WTC11 (cell line): ENCODE measurements at regions not wholly inside any gene's neighbourhood (a gene's known extent, or its start where the extent isn't known, plus 50 kb on each side); places are given as distances from the start of the nearest gene placed in this dataset.

Source experiments
- ATAC-seq: fragments of 200-7000 bp; cut with Tn5 transposase; 2 replicates; pipeline ENCODE4 v1.10.0; 2021; ENCODE audit warnings: mild to moderate bottlenecking, moderate library complexity
- CTCF ChIA-PET: fragments of 300-600 bp; sonication (Branson Sonifier 250); formaldehyde crosslinking; loops from one replicate; lab custom pipeline; 2021; ENCODE audit warnings: antibody characterized with exemption; lab: Charles Lee
- POLR2A ChIA-PET: fragments of 350-600 bp; sonication (Branson Sonifier 250); formaldehyde crosslinking; loops from one replicate; lab custom pipeline; 2021; ENCODE audit warnings: antibody characterized with exemption; lab: Charles Lee
- DNase-seq: peaks from one replicate; pipeline ENCODE4 v3.0.0; 2021; ENCODE audit warnings: low spot score
- H3K27ac Mint-ChIP-seq: 2 replicates; pipeline ENCODE4 v1.8.0; 2021; ENCODE audit warnings: mixed read lengths
- H3K27me3 Mint-ChIP-seq: 2 replicates; pipeline ENCODE4 v1.8.0; 2021; ENCODE audit warnings: low read depth, mild to moderate bottlenecking, moderate library complexity, mixed read lengths
- H3K36me3 Mint-ChIP-seq: 2 replicates; pipeline ENCODE4 v1.8.0; 2021; ENCODE audit warnings: mixed read lengths
- H3K4me1 Mint-ChIP-seq: 2 replicates; pipeline ENCODE4 v1.8.0; 2022; ENCODE audit warnings: mixed read lengths
- H3K4me3 Mint-ChIP-seq: 2 replicates; pipeline ENCODE4 v1.8.0; 2021; ENCODE audit warnings: mild to moderate bottlenecking, moderate library complexity, mixed read lengths
- H3K9me3 Mint-ChIP-seq: 2 replicates; pipeline ENCODE4 v1.8.0; 2021; ENCODE audit warnings: mixed read lengths
- ATF1 ChIP-seq: sonication (generic); formaldehyde crosslinking; IDR thresholded peaks from 2 replicates; pipeline ENCODE4 v1.8.1; 2023; ENCODE audit warnings: mild to moderate bottlenecking, moderate library complexity, missing genetic modification reagents
- CBFB ChIP-seq: sonication (generic); formaldehyde crosslinking; IDR thresholded peaks from 2 replicates; pipeline ENCODE4 v1.8.1; 2022; ENCODE audit warnings: mild to moderate bottlenecking, low read depth, missing genetic modification reagents
- ETV6 ChIP-seq: sonication (generic); formaldehyde crosslinking; IDR thresholded peaks from 2 replicates; pipeline ENCODE4 v1.8.1; 2022; ENCODE audit warnings: mild to moderate bottlenecking, missing genetic modification reagents
- GABPB1 ChIP-seq: sonication (generic); formaldehyde crosslinking; IDR thresholded peaks from 2 replicates; pipeline ENCODE4 v1.8.1; 2023; ENCODE audit warnings: mild to moderate bottlenecking, missing genetic modification reagents
- IRF2 ChIP-seq: sonication (generic); formaldehyde crosslinking; IDR thresholded peaks from 2 replicates; pipeline ENCODE4 v1.8.0; 2022; ENCODE audit warnings: low read depth, missing genetic modification reagents, borderline replicate concordance
- MXD4 ChIP-seq: fragments of 250-450 bp; sonication (Bioruptor Pico); IDR thresholded peaks from 2 replicates; pipeline ENCODE4 v1.8.0; 2021; ENCODE audit warnings: mild to moderate bottlenecking, moderate library complexity, borderline replicate concordance
- NR1H2 ChIP-seq: sonication (generic); formaldehyde crosslinking; IDR thresholded peaks from 2 replicates; pipeline ENCODE4 v1.9.0; 2021; ENCODE audit warnings: mild to moderate bottlenecking, moderate library complexity, missing genetic modification reagents
- SMAD3 ChIP-seq: sonication (generic); formaldehyde crosslinking; IDR thresholded peaks from 2 replicates; pipeline ENCODE4 v1.8.0; 2022; ENCODE audit warnings: missing genetic modification reagents, mild to moderate bottlenecking, borderline replicate concordance
- TF ChIP-seq, protein P1 (sequence below): fragments of 200-600 bp; IDR thresholded peaks from 2 replicates; pipeline ENCODE4 v1.8.0; 2022; ENCODE audit warnings: antibody characterized with exemption
- TF ChIP-seq, protein P2 (sequence below): fragments of 250-450 bp; sonication (Bioruptor Pico); IDR thresholded peaks from 2 replicates; pipeline ENCODE4 v1.9.0; 2021; ENCODE audit warnings: mild to moderate bottlenecking, borderline replicate concordance
- TF ChIP-seq, protein P3 (sequence below): sonication (generic); formaldehyde crosslinking; IDR thresholded peaks from 2 replicates; pipeline ENCODE4 v1.8.1; 2022; ENCODE audit warnings: low read depth, missing genetic modification reagents, borderline replicate concordance
- TF ChIP-seq, protein P4 (sequence below): sonication (generic); formaldehyde crosslinking; IDR thresholded peaks from 2 replicates; pipeline ENCODE4 v1.8.0; 2022; ENCODE audit warnings: missing genetic modification reagents
- TF ChIP-seq, protein P5 (sequence below): sonication (generic); formaldehyde crosslinking; IDR thresholded peaks from 2 replicates; pipeline ENCODE4 v1.8.1; 2023; ENCODE audit warnings: mild to moderate bottlenecking, missing genetic modification reagents, moderate library complexity

DNA sequence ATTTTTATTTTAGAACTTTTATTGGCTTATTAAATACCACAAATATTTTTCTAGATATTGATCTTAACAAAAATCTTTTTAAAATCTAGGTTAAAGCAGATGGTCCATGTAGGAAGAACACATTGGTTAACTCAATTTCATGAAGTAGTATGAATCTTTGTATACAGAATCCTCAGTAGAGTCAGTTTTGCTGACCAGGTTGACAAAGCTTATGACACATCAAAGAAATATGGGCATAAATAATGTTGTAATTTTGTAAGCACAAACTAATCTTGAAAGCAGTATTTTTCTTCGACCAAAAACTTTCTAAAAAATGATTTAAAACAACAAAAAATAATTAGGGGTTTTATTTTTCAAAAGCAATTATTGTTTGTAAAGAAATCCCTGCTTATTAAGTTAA is 479.3 kb upstream of the PCDH10 start:
- TF ChIP-seq, protein P1, sequence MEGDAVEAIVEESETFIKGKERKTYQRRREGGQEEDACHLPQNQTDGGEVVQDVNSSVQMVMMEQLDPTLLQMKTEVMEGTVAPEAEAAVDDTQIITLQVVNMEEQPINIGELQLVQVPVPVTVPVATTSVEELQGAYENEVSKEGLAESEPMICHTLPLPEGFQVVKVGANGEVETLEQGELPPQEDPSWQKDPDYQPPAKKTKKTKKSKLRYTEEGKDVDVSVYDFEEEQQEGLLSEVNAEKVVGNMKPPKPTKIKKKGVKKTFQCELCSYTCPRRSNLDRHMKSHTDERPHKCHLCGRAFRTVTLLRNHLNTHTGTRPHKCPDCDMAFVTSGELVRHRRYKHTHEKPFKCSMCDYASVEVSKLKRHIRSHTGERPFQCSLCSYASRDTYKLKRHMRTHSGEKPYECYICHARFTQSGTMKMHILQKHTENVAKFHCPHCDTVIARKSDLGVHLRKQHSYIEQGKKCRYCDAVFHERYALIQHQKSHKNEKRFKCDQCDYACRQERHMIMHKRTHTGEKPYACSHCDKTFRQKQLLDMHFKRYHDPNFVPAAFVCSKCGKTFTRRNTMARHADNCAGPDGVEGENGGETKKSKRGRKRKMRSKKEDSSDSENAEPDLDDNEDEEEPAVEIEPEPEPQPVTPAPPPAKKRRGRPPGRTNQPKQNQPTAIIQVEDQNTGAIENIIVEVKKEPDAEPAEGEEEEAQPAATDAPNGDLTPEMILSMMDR = no peak
- TF ChIP-seq GABPB1 (CRISPR knock-in tag) (no peak), ETV6 (CRISPR knock-in tag) (no peak), MXD4 (CRISPR knock-in tag) (no peak)
- TF ChIP-seq, protein P2, sequence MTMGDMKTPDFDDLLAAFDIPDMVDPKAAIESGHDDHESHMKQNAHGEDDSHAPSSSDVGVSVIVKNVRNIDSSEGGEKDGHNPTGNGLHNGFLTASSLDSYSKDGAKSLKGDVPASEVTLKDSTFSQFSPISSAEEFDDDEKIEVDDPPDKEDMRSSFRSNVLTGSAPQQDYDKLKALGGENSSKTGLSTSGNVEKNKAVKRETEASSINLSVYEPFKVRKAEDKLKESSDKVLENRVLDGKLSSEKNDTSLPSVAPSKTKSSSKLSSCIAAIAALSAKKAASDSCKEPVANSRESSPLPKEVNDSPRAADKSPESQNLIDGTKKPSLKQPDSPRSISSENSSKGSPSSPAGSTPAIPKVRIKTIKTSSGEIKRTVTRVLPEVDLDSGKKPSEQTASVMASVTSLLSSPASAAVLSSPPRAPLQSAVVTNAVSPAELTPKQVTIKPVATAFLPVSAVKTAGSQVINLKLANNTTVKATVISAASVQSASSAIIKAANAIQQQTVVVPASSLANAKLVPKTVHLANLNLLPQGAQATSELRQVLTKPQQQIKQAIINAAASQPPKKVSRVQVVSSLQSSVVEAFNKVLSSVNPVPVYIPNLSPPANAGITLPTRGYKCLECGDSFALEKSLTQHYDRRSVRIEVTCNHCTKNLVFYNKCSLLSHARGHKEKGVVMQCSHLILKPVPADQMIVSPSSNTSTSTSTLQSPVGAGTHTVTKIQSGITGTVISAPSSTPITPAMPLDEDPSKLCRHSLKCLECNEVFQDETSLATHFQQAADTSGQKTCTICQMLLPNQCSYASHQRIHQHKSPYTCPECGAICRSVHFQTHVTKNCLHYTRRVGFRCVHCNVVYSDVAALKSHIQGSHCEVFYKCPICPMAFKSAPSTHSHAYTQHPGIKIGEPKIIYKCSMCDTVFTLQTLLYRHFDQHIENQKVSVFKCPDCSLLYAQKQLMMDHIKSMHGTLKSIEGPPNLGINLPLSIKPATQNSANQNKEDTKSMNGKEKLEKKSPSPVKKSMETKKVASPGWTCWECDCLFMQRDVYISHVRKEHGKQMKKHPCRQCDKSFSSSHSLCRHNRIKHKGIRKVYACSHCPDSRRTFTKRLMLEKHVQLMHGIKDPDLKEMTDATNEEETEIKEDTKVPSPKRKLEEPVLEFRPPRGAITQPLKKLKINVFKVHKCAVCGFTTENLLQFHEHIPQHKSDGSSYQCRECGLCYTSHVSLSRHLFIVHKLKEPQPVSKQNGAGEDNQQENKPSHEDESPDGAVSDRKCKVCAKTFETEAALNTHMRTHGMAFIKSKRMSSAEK (CRISPR knock-in tag) = no peak
- TF ChIP-seq, protein P3, sequence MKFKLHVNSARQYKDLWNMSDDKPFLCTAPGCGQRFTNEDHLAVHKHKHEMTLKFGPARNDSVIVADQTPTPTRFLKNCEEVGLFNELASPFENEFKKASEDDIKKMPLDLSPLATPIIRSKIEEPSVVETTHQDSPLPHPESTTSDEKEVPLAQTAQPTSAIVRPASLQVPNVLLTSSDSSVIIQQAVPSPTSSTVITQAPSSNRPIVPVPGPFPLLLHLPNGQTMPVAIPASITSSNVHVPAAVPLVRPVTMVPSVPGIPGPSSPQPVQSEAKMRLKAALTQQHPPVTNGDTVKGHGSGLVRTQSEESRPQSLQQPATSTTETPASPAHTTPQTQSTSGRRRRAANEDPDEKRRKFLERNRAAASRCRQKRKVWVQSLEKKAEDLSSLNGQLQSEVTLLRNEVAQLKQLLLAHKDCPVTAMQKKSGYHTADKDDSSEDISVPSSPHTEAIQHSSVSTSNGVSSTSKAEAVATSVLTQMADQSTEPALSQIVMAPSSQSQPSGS (CRISPR knock-in tag) = no peak
- Mint-ChIP-seq H3K4me3 (no peak overlapping the region), H3K27ac (no peak overlapping the region), H3K4me1 (no peaks in the 10 kb centered on the region), H3K27me3 (no peaks in the 10 kb centered on the region), H3K9me3 (peaks cover 12% of the 10 kb centered on the region), H3K36me3 (peaks cover 7% of the 10 kb centered on the region; the same call in 1 of the 2 replicates)
- CTCF ChIA-PET = no interaction called here
- ATAC-seq (no peak), DNase-seq (no peak)
- POLR2A ChIA-PET = no interaction called here

DNA sequence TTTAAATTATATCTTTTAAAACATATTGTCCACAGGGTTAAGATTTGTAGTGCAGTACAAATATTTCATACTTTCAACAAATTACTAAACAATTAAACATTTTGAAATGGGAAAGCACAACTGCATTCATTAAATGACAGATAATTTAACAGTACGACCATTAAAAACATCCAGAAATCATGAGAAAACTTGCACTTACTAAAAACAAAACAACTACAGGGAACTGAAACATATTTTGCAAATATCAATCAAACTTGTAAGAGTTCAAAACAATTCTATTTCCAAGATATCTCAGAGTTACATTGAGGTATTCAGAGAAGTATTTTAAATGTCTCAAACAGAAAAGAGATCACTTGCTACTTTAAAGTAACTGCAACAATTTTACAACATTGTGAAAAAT is 478.5 kb upstream of the PCDH10 start:
- ATAC-seq = no peak
- POLR2A ChIA-PET = no interaction called here
- no peak overlapping the region for H3K4me3 Mint-ChIP-seq

More for the DNA sequence above, 478.5 kb upstream of the PCDH10 start:
- Mint-ChIP-seq H3K9me3 (peaks cover 12% of the 10 kb centered on the region), H3K4me1 (no peaks in the 10 kb centered on the region), H3K27me3 (no peaks in the 10 kb centered on the region), H3K36me3 (peaks cover 7% of the 10 kb centered on the region; the same call in 1 of the 2 replicates), H3K27ac (no peak overlapping the region)
- no peak for DNase-seq
- no peak for TF ChIP-seq ATF1 (CRISPR knock-in tag)
- TF ChIP-seq, protein P4, sequence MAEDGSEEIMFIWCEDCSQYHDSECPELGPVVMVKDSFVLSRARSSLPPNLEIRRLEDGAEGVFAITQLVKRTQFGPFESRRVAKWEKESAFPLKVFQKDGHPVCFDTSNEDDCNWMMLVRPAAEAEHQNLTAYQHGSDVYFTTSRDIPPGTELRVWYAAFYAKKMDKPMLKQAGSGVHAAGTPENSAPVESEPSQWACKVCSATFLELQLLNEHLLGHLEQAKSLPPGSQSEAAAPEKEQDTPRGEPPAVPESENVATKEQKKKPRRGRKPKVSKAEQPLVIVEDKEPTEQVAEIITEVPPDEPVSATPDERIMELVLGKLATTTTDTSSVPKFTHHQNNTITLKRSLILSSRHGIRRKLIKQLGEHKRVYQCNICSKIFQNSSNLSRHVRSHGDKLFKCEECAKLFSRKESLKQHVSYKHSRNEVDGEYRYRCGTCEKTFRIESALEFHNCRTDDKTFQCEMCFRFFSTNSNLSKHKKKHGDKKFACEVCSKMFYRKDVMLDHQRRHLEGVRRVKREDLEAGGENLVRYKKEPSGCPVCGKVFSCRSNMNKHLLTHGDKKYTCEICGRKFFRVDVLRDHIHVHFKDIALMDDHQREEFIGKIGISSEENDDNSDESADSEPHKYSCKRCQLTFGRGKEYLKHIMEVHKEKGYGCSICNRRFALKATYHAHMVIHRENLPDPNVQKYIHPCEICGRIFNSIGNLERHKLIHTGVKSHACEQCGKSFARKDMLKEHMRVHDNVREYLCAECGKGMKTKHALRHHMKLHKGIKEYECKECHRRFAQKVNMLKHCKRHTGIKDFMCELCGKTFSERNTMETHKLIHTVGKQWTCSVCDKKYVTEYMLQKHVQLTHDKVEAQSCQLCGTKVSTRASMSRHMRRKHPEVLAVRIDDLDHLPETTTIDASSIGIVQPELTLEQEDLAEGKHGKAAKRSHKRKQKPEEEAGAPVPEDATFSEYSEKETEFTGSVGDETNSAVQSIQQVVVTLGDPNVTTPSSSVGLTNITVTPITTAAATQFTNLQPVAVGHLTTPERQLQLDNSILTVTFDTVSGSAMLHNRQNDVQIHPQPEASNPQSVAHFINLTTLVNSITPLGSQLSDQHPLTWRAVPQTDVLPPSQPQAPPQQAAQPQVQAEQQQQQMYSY = no peak
- TF ChIP-seq IRF2 (CRISPR knock-in tag) = no peak
- no peak for TF ChIP-seq NR1H2 (CRISPR knock-in tag)
- TF ChIP-seq, protein P5, sequence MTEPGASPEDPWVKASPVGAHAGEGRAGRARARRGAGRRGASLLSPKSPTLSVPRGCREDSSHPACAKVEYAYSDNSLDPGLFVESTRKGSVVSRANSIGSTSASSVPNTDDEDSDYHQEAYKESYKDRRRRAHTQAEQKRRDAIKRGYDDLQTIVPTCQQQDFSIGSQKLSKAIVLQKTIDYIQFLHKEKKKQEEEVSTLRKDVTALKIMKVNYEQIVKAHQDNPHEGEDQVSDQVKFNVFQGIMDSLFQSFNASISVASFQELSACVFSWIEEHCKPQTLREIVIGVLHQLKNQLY (CRISPR knock-in tag) = no peak
- no peak for TF ChIP-seq SMAD3 (CRISPR knock-in tag)
- no peak for TF ChIP-seq CBFB (CRISPR knock-in tag)
- CTCF ChIA-PET = no interaction called here
